ENCODE measurements at regions not wholly inside any gene's neighbourhood (a gene's known extent, or its start where the extent isn't known, plus 50 kb on each side); places are given as distances from the start of the nearest gene placed in this dataset.

- no peak for DNase-seq (ENCODE audit: extremely low read depth in 1 of 2, low read depth in 1 of 2)
Measured at GRCh38 chr10:131646551-131647525, 254.0 kb upstream of the PPP2R2D start.

GRCh38 chr10:131647789-131648188 lies 253.0 kb upstream of the PPP2R2D start:
- DNase-seq (ENCODE audit: extremely low read depth in 1 of 2, low read depth in 1 of 2): no peak

DNA sequence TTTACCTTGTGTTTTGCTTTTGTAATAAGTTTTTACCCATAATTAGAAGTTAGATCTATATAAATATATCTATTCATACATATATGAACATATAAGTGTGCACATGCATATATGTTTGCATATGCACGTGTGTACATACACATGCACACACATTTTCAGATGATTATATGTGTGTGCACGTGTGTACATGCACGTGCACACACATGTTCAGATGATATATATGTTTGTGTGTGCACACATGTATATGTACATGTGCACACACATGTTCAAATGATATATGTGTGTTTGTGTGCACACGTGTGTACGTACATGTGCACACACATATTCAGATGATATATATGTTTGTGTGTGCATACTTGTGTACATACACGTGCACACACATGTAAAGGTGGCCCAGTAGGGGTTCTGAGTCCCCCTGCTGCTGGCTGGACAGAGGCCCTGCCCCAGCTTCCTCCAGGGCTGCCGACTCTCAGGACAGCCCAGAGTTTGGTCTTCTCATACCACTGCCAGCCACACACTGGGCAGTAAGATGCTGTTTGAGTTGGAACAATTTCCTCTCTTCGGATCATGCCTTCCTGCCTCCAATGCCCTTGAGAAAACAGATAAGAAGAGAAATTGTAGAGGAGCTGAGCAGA lies 252.3 kb upstream of the PPP2R2D start:
- DNase-seq (ENCODE audit: extremely low read depth in 1 of 2, low read depth in 1 of 2): no peak

DNA sequence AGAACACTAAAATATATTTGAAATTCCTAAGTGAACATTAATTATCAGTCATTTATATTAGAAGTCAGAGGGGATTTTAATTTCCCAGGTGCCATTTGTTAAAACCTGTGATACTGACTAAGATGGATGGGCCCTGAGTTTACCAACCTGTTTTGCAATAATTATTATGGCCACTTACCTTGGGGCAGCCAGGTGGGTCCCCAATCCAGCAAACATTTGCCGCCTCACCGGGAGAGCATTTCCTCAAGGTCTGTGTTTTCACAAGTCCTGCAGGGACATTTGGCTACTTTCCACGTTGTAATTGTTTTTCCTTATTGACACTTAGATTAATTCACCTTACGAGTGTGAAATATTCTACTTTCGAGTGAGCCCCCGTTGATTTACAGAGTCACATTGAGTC lies 251.2 kb upstream of the PPP2R2D start:
- DNase-seq (ENCODE audit: extremely low read depth in 1 of 2, low read depth in 1 of 2): no peak

GRCh38 chr10:131650169-131650705 lies 250.6 kb upstream of the PPP2R2D start:
- no peak for DNase-seq (ENCODE audit: extremely low read depth in 1 of 2, low read depth in 1 of 2)

DNA sequence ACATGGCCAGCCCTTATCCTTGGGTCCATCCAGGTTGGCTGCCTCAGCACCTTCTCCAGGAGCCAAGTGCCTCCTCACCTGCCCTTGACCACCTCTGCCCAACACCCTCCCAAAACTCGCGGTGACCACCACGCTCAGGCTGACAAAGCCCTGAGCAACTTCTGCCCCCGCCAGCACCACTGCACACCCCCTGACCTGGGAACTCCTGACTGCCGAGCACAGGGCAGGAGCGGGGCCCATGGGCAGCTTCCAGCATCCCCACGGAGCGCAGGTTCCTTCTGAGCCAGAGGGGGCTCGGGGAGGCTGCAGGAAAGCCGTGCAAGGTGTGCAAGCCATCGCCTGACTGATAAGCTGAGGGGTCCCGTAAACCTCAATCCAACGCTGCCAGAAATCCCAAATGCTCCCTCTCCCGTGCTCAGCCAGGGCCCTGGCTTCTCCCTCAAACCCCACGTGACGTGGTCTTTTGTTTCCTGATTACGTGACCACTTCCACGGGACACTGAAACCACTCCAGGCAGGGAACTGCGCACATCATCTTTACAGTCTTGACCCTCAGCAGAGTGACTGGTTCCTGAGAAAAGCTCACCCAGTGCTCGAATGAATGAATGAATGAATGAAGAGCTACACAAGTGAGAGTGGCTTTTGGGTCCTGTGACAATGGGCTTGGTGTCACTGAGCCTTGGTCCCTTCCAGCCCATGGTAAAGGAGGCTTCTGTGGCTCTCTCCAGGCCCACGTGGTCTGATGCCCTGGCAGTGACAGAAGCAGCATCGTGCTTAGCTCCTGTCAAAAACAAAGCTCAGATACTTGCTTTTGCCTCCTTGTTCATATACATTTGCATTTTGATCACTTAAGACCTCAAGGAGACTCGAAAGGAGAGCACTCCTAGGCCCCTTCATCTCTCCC lies 249.8 kb upstream of the PPP2R2D start:
- no peak for DNase-seq (ENCODE audit: extremely low read depth in 1 of 2, low read depth in 1 of 2)

DNA sequence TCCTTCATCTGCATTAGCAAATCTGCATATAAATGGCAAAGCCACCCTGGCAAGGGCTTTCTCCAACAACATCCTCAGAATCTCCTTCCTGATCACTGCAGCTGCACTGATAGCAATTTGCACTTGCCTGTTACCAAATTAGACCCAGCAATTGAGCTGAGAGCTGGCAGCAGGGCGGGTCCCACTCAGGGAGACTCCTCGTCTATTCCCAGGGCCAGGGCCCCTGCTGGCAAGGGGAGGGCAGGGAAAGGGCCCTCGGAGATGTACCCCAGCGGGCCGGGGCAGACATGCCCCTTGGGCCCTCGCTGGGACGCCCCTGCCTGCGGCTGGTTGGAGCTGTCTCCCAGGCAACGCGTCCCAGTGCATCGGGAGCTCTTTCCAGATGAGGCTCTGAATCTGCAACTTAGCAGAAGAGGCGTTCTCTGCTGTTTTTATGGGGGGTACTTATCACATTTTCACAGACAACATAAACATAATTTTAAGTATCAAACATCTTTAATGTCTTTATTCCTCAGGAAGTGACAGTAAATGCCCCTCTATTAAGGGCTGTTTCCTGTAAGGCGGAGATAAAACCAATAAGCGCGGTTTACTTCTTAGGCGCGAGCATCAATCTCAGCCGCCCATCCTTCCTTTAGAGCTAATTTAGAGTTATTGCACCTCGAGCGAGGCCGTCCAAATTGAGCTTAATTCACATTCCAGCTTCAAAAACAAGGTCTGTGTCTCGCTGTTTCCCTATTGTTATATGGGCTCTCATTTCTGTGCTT lies 249.0 kb upstream of the PPP2R2D start:
- DNase-seq (ENCODE audit: extremely low read depth in 1 of 2, low read depth in 1 of 2): no peak

- no peak for DNase-seq (ENCODE audit: extremely low read depth in 1 of 2, low read depth in 1 of 2)
Measured at GRCh38 chr10:131652438-131653139, 248.2 kb upstream of the PPP2R2D start.

GRCh38 chr10:131653140-131653539 lies 247.7 kb upstream of the PPP2R2D start:
- DNase-seq (ENCODE audit: extremely low read depth in 1 of 2, low read depth in 1 of 2): no peak

GRCh38 chr10:131653554-131654470 lies 247.0 kb upstream of the PPP2R2D start:
- no peak for DNase-seq (ENCODE audit: extremely low read depth in 1 of 2, low read depth in 1 of 2)

GRCh38 chr10:131654471-131655087 lies 246.2 kb upstream of the PPP2R2D start:
- no peak for DNase-seq (ENCODE audit: extremely low read depth in 1 of 2, low read depth in 1 of 2)

DNA sequence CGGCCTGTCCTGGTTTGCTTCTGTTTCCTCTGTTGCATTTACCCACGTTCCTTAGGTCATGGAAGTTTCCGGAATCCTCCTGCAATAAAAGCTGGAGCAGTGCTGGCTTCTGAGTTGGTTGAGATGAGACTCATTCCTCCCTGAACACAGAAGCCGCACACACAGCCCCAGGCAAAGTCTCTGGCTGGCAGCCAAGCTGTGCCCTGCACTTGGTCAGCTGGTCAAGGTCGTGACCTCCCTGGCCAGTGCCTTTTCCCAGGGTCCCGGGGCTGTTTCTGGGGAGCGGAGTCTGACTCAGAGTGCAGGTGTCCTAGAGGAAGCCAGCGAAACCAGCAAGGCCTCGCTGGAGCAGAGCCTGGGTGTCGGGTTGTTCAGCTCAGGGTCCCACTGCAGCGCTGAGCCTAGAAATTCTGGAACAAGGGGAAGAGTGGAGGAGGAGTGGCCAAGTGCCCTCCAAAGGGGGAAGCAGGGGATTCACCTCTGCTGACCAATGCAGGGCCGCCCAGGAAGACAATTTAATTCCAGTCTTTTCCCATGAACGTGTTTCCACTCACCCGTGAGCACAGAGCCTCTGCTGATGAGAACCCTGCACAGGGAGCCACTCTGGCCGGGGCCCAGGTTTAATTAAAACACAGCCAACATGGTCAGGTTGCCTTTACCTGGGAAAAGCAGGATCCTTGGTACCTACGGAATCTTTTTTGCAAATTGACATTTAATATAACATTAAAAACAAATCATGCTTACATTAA lies 245.5 kb upstream of the PPP2R2D start:
- no peak for DNase-seq (ENCODE audit: extremely low read depth in 1 of 2, low read depth in 1 of 2)

DNA sequence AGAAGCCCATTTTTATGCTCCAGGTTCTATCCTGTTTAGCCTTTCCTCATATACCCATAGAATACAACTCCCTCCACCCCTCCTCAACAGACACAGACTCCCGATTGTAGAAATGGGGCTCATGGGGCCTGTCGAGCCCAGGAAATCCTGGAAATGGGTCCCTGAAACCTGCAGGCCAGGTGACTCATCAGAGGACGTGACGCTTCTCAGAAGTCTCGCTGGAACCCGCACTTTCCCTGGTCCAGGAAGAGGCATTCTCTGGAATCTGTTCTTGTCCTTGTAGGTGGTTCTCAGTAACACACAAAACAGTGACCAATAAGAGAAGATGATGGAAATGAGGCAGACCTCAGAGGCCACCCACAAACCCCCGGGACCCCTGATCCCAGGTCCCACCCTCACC lies 244.8 kb upstream of the PPP2R2D start:
- DNase-seq (ENCODE audit: extremely low read depth in 1 of 2, low read depth in 1 of 2): no peak

- DNase-seq (ENCODE audit: extremely low read depth in 1 of 2, low read depth in 1 of 2): no peak
Measured at GRCh38 chr10:131656431-131656841, 244.4 kb upstream of the PPP2R2D start.

DNA sequence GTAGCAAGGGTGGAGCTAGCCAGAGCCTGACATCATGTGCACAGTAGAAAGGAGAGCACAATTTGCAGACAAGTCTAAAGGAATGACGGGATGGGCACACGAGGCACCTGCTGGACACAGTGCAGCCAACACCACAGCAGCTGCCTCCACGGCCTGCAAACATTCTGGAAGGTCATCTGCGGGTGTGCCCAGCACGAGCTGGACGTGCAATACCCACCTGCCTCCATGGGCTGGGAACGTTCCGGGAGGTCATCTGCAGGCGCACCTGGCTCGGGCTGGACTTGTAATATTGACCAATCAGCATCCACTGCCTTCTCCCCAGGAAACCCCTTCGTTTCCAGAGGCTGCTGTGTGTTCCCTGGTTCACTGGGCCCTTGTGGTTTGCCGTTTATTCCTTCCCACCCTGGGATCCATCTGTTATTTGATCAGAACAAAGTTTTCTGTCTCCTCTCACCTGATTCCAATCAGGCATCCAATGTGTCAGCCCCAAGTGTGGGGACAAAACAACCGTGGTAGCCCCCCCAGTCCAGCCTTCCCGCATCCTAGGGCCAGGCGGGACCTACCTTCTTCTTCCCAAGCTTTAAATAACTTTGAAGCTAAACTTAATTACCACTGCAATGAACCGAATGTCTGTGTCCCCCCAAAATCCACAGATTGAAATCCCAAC lies 243.4 kb upstream of the PPP2R2D start:
- no peak for DNase-seq (ENCODE audit: extremely low read depth in 1 of 2, low read depth in 1 of 2)

DNA sequence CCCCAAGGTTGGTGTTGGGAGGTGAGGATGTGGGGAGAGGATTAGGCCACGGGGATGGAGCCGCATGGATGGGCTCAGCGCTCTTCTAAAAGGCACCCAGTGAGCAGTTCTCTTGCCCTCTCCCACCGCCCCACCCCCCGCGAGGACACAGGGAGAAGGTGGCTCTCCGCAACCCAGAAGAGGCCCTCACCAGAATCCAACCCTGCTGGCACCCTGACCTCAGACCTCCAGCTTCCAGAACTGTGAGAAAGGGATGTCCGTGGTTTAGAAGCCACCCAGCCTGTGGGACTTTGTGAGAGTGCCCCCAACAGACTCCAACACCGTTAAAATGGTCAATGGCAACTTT lies 242.8 kb upstream of the PPP2R2D start:
- no peak for DNase-seq (ENCODE audit: extremely low read depth in 1 of 2, low read depth in 1 of 2)

Data from activated CD8-positive, alpha-beta memory T cell treated with anti-CD3 and anti-CD28 coated beads for 1 hour (primary cell).